ENCODE measurements at regions not wholly inside any gene's neighbourhood (a gene's known extent, or its start where the extent isn't known, plus 50 kb on each side); places are given as distances from the start of the nearest gene placed in this dataset.

GRCh38 chr2:205895981-205896655 is 189.9 kb downstream of the INO80D start:
- no peak overlapping the region for H3K4me3 ChIP-seq
- H3K27me3 ChIP-seq = no peaks in the 10 kb centered on the region
- H3K9me3 ChIP-seq = no peaks in the 10 kb centered on the region
- no peak for DNase-seq
- peak overlapping the region in 3 of 4 donors; percentile 45 to 56 (median 54) for H3K27ac ChIP-seq
- peaks cover 0 to 34% (median 15%) of the 10 kb centered on the region in 4 donors for H3K4me1 ChIP-seq
- intact Hi-C loops (cut with DNase I) = no loop called here
- H3K36me3 ChIP-seq = no peaks in the 10 kb centered on the region
- WGBS, 2 donors = 66 to 76% methylated on average over 9 of the region's 9 CpGs
- TF ChIP-seq EP300 (IDR thresholded peaks at IDR 0.05) (no peak), CTCF (IDR thresholded peaks at IDR 0.05) (no peak), POLR2A (IDR thresholded peaks at IDR 0.05) (no peak), POLR2AphosphoS5 (IDR thresholded peaks at IDR 0.05) (no peak)

GRCh38 chr2:205892665-205893259 is 193.2 kb downstream of the INO80D start:
- DNase-seq = no peak
- no peaks in the 10 kb centered on the region for H3K36me3 ChIP-seq
- H3K9me3 ChIP-seq = no peaks in the 10 kb centered on the region
- no peak for TF ChIP-seq EP300 (IDR thresholded peaks at IDR 0.05)
- no peak for TF ChIP-seq POLR2A (IDR thresholded peaks at IDR 0.05)
- WGBS, 2 donors = 81 to 91% methylated on average over 17 of the region's 17 CpGs
- intact Hi-C loops (cut with DNase I) = loop anchor here (2.0 to 5.0 kb wide), 2 partner anchors 35 to 212 kb away; no protein-coding TSS in a partner anchor
- H3K4me1 ChIP-seq = peaks cover 0 to 38% (median 17%) of the 10 kb centered on the region in 4 donors
- peak overlapping the region in 1 of 4 donors; percentile 12 for H3K4me3 ChIP-seq
- no peaks in the 10 kb centered on the region for H3K27me3 ChIP-seq
- peak overlapping the region; percentile 43 to 77 (median 74) for H3K27ac ChIP-seq

GRCh38 chr2:205892251-205892655 is 193.7 kb downstream of the INO80D start:
- Histone ChIP-seq H3K36me3 (no peaks in the 10 kb centered on the region), H3K27me3 (no peaks in the 10 kb centered on the region), H3K4me3 (peak overlapping the region in 1 of 4 donors; percentile 12), H3K4me1 (peaks cover 0 to 43% (median 18%) of the 10 kb centered on the region in 4 donors), H3K27ac (peak overlapping the region; percentile 43 to 77 (median 74)), H3K9me3 (no peaks in the 10 kb centered on the region)
- WGBS, 2 donors = 36 to 67% methylated on average over 10 of the region's 10 CpGs
- TF ChIP-seq EP300 (IDR thresholded peaks at IDR 0.05) = no peak
- TF ChIP-seq POLR2A (IDR thresholded peaks at IDR 0.05) = no peak
- no peak for TF ChIP-seq CTCF (IDR thresholded peaks at IDR 0.05)
- peak in 3 of 4 donors; percentile 5 to 21 (median 14) for TF ChIP-seq POLR2AphosphoS5 (IDR thresholded peaks at IDR 0.05)
- intact Hi-C loops (cut with DNase I) = loop anchor here (2.0 to 5.0 kb wide), 2 partner anchors 35 to 211 kb away; no protein-coding TSS in a partner anchor
- peak; percentile 88 for DNase-seq

GRCh38 chr2:205889114-205889513 is 196.9 kb downstream of the INO80D start:
- TF ChIP-seq POLR2AphosphoS5 (IDR thresholded peaks at IDR 0.05) = no peak
- H3K9me3 ChIP-seq = no peaks in the 10 kb centered on the region
- no peaks in the 10 kb centered on the region for H3K27me3 ChIP-seq
- H3K36me3 ChIP-seq = no peaks in the 10 kb centered on the region
- peaks cover 0 to 41% (median 18%) of the 10 kb centered on the region in 4 donors for H3K4me1 ChIP-seq
- WGBS, 2 donors = 21 to 70% methylated on average over 3 of the region's 3 CpGs
- no peak overlapping the region for H3K27ac ChIP-seq
- DNase-seq = no peak
- intact Hi-C loops (cut with DNase I) = loop anchor here (5.0 kb wide), 1 partner anchor 192 kb away; no protein-coding TSS in a partner anchor
- no peak overlapping the region for H3K4me3 ChIP-seq

- H3K9me3 ChIP-seq = no peaks in the 10 kb centered on the region
- H3K27ac ChIP-seq = peak overlapping the region in 3 of 4 donors; percentile 30 to 63 (median 59)
- H3K4me1 ChIP-seq = peaks cover 0 to 43% (median 24%) of the 10 kb centered on the region in 4 donors
- TF ChIP-seq EP300 (IDR thresholded peaks at IDR 0.05) (no peak), CTCF (IDR thresholded peaks at IDR 0.05) (no peak), POLR2A (IDR thresholded peaks at IDR 0.05) (no peak)
- intact Hi-C loops (cut with DNase I) = loop anchor here (5.0 kb wide), 1 partner anchor 190 kb away; no protein-coding TSS in a partner anchor
- H3K27me3 ChIP-seq = no peaks in the 10 kb centered on the region
- no peaks in the 10 kb centered on the region for H3K36me3 ChIP-seq
- WGBS, 2 donors = 87 to 88% methylated on average over 10 of the region's 10 CpGs
- no peak overlapping the region for H3K4me3 ChIP-seq
- DNase-seq = no peak
These were observed 198.3 kb downstream of the INO80D start for GRCh38 chr2:205887637-205888036.

Measured in sigmoid colon (tissue), 6 donors.